ENCODE measurements at regions not wholly inside any gene's neighbourhood (a gene's known extent, or its start where the extent isn't known, plus 50 kb on each side); places are given as distances from the start of the nearest gene placed in this dataset.

DNA sequence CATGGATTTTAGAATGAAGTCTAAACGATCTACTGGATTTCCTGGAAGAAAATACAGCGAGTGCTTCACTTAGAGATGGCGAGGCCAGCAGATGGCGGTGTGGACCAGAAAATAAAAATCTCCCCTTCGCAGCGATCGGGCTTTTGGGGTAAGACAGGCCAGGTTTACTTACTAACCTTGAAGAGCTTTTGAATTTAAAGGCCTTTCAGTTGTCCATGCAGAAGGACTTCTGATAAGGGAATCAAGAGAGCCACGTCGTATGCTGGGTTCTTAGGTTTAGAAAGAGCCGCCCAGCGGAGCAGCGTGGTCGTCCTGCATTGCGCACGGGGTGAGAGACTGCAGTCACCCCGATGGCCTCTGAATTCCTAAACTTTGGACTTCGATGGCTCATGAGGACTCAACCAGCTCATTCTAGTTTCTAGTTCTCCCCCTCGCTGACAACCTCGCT, 125.2 kb upstream of the RALGAPA2 start:
- Histone ChIP-seq H3K9ac (ENCODE audit: insufficient read depth in 1 of 2, low read depth in 2 of 2, low read length in 2 of 2) (no peak overlapping the region), H3K4me1 (replicated peaks in 1 of 2; ENCODE audit: control insufficient read depth in 2 of 2, insufficient read depth in 2 of 2, low read length in 2 of 2) (no peaks in the 10 kb centered on the region), H3K4me3 (no peak overlapping the region), H3K4me2 (ENCODE audit: insufficient read depth, low read length) (peak overlapping the region; percentile 38; the same call in 1 of the 2 replicates), H3K79me2 (ENCODE audit: control insufficient read depth, insufficient read depth, low read length) (no peaks in the 10 kb centered on the region), H3K36me3 (ENCODE audit: control insufficient read depth, insufficient read depth, low read length) (no peaks in the 10 kb centered on the region), H3K9me3 (replicated peaks; ENCODE audit: control insufficient read depth, insufficient read depth, low read depth, low read length) (no peaks in the 10 kb centered on the region), H3K27me3 (ENCODE audit: control insufficient read depth in 2 of 2, insufficient read depth in 2 of 2, low read length in 2 of 2) (peaks cover 0 to 11% of the 10 kb centered on the region in 2 experiments; a peak in 2 of 5 replicates), H2AFZ (ENCODE audit: low read depth, low read length) (no peak overlapping the region), H4K20me1 (replicated peaks; ENCODE audit: control insufficient read depth, insufficient read depth, low read length) (no peaks in the 10 kb centered on the region), H3K9me1 (ENCODE audit: control insufficient read depth, insufficient read depth, low read length) (no peaks in the 10 kb centered on the region), H3K27ac (ENCODE audit: extremely low read depth, low read depth, low read length) (no peak overlapping the region)
- in situ Hi-C loops (cut with MboI) (loop anchor here (10.0 kb wide), 1 partner anchor 667 kb away; no protein-coding TSS in a partner anchor), intact Hi-C loops (cut with micrococcal nuclease) (loop anchor here (2.0 to 10.0 kb wide), 2 partner anchors 667 to 735 kb away; no protein-coding TSS in a partner anchor)
- WGBS (ENCODE audit: insufficient coverage, low coverage, missing lambda C conversion rate), result 6% methylated on average over 14 of the region's 19 CpGs
- POLR2A ChIA-PET, result interaction anchor here (0.8 to 1.5 kb wide), 2 partner anchors 21 to 569 kb away, joined by 3 to 4 read pairs; no protein-coding TSS in a partner anchor
- FAIRE-seq, result peak; percentile 37
- BruUV-seq (replicated peaks), result no TSS peak
- CTCF ChIA-PET (ENCODE audit: low intra/inter-chr PET ratio), result interaction anchor here (0.6 to 2.3 kb wide), 2 partner anchors 178 to 668 kb away, joined by 4 to 14 read pairs; no protein-coding TSS in a partner anchor
- peak; percentile 25 to 51 (median 36) for DNase-seq (ENCODE audit: extremely low read depth in 1 of 4, low spot score in 3 of 4)
- peak; percentile 81 for ATAC-seq
- TF ChIP-seq, protein P1, sequence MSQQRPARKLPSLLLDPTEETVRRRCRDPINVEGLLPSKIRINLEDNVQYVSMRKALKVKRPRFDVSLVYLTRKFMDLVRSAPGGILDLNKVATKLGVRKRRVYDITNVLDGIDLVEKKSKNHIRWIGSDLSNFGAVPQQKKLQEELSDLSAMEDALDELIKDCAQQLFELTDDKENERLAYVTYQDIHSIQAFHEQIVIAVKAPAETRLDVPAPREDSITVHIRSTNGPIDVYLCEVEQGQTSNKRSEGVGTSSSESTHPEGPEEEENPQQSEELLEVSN (IDR thresholded peaks at IDR 0.05; ENCODE audit: borderline replicate concordance in 1 of 2, extremely low read depth in 1 of 2, insufficient read depth in 1 of 2, insufficient read length in 1 of 2, low read depth in 1 of 2, low read length in 1 of 2, poor library complexity in 1 of 2, severe bottlenecking in 1 of 2), result no peak
- TF ChIP-seq, protein P2, sequence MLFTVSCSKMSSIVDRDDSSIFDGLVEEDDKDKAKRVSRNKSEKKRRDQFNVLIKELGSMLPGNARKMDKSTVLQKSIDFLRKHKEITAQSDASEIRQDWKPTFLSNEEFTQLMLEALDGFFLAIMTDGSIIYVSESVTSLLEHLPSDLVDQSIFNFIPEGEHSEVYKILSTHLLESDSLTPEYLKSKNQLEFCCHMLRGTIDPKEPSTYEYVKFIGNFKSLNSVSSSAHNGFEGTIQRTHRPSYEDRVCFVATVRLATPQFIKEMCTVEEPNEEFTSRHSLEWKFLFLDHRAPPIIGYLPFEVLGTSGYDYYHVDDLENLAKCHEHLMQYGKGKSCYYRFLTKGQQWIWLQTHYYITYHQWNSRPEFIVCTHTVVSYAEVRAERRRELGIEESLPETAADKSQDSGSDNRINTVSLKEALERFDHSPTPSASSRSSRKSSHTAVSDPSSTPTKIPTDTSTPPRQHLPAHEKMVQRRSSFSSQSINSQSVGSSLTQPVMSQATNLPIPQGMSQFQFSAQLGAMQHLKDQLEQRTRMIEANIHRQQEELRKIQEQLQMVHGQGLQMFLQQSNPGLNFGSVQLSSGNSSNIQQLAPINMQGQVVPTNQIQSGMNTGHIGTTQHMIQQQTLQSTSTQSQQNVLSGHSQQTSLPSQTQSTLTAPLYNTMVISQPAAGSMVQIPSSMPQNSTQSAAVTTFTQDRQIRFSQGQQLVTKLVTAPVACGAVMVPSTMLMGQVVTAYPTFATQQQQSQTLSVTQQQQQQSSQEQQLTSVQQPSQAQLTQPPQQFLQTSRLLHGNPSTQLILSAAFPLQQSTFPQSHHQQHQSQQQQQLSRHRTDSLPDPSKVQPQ (CRISPR knock-in tag; IDR thresholded peaks at IDR 0.05; ENCODE audit: borderline replicate concordance), result no peak
- TF ChIP-seq PHF21A (IDR thresholded peaks at IDR 0.05; ENCODE audit: borderline replicate concordance, low read depth), result no peak
- TF ChIP-seq ZSCAN32 (CRISPR knock-in tag; IDR thresholded peaks at IDR 0.05), result no peak
- TF ChIP-seq SMC3 (conservative IDR thresholded peaks at IDR 0.05; ENCODE audit: insufficient read depth, low read depth, low read length), result peak; percentile 45
- TF ChIP-seq HEY1 (CRISPR knock-in tag; IDR thresholded peaks at IDR 0.05; ENCODE audit: borderline replicate concordance), result no peak
- TF ChIP-seq, protein P3, sequence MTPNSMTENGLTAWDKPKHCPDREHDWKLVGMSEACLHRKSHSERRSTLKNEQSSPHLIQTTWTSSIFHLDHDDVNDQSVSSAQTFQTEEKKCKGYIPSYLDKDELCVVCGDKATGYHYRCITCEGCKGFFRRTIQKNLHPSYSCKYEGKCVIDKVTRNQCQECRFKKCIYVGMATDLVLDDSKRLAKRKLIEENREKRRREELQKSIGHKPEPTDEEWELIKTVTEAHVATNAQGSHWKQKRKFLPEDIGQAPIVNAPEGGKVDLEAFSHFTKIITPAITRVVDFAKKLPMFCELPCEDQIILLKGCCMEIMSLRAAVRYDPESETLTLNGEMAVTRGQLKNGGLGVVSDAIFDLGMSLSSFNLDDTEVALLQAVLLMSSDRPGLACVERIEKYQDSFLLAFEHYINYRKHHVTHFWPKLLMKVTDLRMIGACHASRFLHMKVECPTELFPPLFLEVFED (CRISPR knock-in tag; conservative IDR thresholded peaks at IDR 0.05), result no peak
- TF ChIP-seq EP400 (IDR thresholded peaks at IDR 0.05), result no peak
- TF ChIP-seq TAL1 (IDR thresholded peaks at IDR 0.05), result no peak
- TF ChIP-seq, protein P4, sequence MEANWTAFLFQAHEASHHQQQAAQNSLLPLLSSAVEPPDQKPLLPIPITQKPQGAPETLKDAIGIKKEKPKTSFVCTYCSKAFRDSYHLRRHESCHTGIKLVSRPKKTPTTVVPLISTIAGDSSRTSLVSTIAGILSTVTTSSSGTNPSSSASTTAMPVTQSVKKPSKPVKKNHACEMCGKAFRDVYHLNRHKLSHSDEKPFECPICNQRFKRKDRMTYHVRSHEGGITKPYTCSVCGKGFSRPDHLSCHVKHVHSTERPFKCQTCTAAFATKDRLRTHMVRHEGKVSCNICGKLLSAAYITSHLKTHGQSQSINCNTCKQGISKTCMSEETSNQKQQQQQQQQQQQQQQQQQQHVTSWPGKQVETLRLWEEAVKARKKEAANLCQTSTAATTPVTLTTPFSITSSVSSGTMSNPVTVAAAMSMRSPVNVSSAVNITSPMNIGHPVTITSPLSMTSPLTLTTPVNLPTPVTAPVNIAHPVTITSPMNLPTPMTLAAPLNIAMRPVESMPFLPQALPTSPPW (CRISPR knock-in tag; IDR thresholded peaks at IDR 0.05), result no peak
- TF ChIP-seq ZBTB7A (IDR thresholded peaks at IDR 0.05; ENCODE audit: borderline replicate concordance, control insufficient read depth, low read depth, low read length), result no peak
- no peak for TF ChIP-seq ELF1 (tag; IDR thresholded peaks at IDR 0.05)
- no peak for TF ChIP-seq ZNF696 (CRISPR knock-in tag; conservative IDR thresholded peaks at IDR 0.05)

Data from K562 (cell line).